Inflammatory macrophage treated with lipopolysaccharide for 4 hours (primary cell): ENCODE measurements at regions not wholly inside any gene's neighbourhood (a gene's known extent, or its start where the extent isn't known, plus 50 kb on each side); places are given as distances from the start of the nearest gene placed in this dataset.
"Not testable (repeated sequence)": the region's sequence is repeated elsewhere in the genome, so short reads cannot be mapped to it uniquely, and the experiment has no call there.

Source experiments
- DNase-seq: peaks from one replicate; pipeline ENCODE4 v3.0.0-alpha.2; 2020

DNA sequence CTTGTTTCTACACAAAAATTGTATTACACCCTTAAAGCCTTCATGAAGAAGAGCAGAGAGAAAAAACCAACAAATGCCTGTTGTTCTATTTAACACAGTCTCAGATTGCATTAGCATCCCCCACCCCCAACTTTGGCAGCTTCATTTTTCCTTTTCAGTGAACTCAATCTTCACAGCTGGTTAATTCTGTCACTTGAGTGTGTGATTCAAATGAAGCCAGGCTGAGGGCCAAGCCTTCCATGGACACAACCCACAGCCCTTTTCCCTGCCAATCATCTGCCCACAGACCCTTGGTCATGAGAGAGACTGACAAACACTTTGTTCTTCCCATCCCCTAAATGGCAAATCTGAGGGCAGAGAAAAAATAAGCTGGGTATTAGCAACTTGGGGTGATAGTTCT lies 217.5 kb upstream of the NMUR2 start:
- DNase-seq: no peak

DNA sequence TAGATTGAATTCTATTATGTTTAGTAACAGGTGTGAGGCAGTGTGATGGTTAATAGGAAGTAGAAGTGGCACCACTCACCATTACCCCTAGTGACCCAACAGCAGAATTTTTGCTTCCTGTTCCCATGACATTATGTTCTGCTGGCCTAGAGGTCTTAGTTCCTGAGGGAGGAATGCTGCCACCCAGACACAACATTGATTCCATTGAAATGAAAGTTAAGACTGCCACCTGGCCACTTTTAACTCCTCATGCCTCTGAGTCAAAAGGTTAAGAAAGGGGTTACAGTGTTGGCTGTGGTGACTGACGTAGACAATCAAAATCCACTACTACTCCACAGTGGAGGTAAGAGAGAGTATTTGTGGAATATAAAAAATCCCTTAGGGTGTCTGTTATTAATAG lies 218.9 kb upstream of the NMUR2 start:
- no peak for DNase-seq

DNA sequence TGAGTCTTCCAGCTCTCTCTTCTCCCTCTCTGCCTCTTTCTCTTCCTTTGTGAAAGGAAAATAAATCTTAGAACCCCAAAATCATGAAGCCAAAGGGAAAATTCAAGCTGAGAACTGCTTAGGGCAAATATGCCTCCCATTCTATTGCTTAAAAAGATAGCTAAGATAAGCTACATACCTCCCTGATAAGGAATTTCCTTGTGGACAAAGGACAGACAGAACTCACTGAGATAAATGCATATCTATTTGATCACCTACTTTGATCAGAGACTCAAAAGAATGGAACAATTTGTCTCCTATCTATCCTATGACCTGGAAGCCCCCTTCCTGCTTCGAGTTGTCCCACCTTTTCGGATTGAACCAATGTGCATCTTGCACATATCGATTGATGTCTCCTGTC lies 220.6 kb upstream of the NMUR2 start:
- no peak for DNase-seq

DNA sequence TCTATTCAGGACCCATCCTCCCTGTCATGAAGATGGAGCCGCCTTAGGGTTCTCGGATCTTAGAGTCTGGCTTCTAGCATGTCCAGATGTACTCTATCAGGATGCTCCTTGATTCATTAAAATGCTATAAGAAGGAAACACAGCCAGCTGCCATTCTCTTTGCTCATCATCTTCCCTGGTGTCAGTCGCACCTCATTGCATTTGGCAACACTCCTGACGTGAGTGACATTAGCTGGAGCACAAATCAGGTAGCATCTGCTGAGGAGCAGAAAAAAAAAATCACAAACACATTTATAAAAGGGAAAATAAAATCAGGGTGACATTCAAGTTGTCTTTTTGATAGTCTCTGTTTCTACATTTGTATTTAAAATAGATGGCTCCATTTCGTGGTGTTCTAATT lies 226.1 kb upstream of the NMUR2 start:
- no peak for DNase-seq

DNA sequence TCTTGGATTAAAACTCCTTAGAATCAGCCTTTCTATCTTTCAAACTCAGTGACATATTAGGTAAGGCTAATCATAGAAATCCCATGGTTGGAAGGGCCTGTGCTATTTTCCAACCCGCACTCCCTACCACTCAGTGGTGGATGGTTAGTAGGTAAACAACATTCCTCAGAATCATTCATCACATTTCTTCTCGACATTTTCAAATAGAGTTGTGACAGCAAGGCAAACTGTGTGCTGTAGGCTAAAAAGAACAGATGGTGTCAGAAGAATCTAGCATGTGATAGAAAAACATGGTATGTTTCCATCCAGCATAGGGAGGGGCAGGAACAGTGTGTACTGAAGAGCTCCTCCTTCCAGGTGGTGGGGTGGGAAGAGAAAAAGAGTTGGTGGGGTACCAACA lies 227.3 kb upstream of the NMUR2 start:
- DNase-seq: no peak

DNA sequence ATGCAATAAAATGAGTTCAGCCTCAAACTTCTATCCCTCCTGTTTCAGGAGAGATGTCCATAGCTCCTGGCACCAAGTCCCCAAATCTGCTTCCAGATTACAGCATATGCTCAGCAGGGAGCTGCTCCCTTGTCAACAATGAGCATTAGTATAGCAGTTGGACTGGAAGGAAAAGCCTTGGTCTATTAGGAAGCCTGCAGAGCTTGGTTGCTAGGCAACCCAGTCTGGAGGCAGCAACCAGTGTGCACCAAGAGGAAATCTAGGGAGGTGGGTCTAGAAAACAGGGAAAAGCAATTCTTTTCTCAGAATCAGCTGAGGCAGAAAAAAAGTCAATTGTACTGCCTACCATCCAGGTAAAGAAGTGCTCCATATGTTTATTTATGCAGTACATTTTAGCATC lies 229.5 kb upstream of the NMUR2 start:
- no peak for DNase-seq

DNA sequence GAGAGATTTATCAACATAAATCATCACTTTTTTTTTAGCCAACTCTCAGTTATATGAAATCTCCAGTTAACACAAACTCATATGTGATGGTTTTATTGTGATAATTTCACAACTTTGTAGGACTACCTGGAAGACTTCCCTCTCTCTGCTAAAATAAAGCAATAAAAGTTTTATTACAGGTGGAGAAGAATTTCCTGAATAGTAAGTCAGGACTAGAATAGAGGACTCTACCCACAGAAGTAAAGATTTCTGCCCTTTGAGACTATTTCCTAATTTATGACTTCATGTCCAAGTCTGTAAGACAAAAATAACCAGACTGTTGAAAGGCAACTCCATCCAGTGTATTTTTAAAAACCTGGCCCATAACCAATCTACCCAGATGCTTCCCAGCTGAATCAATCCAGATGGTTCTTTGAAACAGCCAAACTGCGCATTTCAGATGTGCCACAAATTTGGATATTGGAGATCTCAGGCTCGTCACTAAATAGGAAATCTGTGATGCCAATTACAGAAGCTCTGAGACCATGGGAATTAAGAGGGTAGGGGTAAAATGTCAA lies 234.0 kb upstream of the NMUR2 start:
- DNase-seq: no peak

DNA sequence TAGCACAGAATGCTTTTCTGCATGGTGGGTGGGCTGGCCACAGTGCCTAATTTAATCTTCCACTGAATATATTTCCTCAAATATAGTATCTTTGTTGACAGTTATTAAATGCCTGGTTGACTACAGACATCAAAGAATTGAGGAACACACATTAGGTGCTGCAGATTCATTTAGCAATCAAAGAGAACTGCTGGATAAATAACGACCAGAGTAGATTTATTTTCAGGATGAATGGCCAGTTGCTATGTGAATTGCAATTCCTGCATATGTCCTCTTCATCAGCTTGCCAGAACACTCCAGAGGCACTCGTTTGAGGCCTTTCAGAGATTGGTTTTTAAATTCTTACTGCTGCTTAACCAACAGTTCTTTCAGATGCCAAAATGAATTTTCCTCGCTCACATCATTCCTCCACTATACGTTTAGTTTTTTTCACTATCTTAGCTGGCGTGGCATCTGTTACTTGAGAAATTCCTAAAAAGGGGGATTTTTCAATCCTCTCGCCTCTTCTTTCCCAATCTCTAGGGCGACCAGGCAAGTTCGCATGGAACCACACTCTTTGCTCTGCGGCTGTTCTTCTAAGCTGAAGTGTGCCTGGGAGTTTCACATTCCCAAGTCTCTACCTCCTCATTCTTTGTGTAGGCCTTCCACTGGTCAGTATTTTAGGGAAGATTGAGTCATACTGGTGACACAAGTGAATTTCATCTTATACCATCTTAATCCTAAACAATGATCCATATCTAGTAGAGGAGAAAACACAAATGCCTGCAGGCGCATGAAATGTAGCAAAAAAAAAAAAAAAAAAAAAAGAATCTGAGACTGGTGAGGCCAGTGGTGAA lies 237.1 kb upstream of the NMUR2 start:
- no peak for DNase-seq

DNA sequence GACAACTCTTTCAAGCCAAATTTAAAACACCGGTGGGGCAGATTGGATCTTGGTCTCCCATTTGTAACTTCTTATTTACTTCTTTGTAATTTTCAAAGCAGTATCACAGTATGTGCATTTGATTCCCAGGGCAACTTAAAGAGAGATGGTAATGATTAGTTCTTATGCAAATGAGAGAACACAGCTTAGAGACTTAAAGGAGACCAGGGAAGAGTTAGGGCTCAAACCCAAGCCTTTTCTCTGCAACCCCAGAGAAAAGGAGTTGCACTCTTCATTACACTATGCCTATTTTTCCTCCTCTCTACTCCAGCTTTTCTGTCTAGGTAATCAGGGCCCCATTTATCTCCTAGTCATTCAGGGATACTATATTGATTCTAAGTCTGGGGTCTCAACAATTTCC lies 237.8 kb upstream of the NMUR2 start:
- DNase-seq: no peak

DNA sequence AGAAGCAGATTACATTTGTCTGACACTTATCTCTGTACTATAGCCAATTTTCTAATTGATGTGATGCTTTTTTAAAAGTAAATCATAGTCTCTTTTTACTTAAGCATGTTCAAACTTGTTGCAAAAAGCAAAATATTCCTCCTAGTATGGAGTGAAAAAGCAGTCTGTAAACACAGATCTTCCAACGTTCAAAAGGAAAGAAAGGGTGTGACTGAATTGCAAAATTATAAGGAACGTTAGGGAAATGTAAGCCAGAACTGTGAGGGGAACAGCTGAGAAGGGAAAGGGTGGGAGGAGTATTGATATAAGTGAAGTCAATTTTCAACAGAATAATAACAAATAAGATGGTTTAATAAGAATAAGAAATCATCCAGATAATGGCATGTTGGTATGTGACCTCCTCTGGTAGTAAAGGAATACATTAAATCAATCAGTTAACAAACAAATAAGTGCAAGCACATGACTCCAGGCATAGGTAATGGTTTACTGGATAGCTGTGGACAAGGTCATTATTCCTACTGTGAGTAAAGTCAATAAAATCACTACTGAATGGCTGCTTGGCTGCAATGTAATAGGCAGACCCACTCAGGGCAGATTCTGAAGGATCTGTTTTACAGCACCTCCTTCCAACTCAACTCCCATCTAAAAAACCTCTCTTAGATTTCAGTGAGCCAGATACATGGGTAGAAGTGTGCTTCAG lies 239.1 kb upstream of the NMUR2 start:
- DNase-seq: no peak

DNA sequence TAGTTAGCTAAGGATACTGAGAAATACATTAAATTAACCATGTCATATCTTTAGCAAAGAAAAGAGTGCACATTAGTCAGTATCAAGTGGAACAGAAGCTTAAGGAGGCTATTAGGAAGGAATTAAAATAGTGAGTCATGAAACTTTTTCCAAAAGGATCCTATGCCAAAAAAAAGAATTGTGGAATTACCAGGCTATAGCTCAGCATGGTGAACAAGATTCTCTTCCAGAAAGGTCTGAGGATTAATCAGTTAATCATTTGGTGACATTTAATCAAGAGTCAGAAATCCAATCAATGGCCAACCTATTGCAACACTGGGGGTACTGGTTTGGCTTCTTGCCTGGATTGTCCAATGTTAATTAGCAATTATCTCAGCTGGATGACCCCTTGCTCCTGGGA lies 244.5 kb upstream of the NMUR2 start:
- no peak for DNase-seq

DNA sequence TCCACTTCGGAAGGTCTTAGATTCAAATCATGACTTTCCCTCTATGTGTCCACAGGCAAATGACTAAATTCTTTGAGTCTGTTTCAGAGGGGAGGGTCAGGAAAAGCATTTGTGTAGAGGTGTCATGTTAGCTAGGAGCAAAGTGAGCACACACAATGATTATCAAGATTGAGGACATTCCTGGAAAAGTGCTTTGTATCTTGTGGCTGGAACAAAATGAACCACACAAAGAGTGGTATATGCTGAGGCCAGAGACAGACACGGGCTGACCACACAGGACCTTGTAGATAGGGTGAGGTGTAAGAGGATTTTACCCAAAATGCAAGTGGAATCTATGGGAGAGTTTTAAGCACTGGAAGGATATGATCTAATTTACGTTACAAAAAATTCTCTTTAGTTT lies 245.3 kb upstream of the NMUR2 start:
- no peak for DNase-seq

DNA sequence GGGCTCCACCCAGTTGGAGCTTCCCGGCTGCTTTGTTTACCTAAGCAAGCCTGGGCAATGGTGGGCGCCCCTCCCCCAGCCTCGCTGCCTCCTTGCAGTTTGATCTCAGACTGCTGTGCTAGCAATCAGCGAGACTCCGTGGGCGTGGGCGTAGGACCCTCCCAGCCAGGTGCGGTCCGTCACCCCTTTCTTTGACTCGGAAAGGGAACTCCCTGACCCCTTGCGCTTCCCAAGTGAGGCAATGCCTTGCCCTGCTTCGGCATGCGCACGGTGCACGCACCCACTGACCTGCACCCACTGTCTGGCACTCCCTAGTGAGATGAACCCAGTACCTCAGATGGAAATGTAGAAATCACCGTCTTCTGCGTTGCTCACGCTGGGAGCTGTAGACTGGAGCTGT lies 254.4 kb upstream of the NMUR2 start:
- not testable (repeated sequence) for DNase-seq

DNA sequence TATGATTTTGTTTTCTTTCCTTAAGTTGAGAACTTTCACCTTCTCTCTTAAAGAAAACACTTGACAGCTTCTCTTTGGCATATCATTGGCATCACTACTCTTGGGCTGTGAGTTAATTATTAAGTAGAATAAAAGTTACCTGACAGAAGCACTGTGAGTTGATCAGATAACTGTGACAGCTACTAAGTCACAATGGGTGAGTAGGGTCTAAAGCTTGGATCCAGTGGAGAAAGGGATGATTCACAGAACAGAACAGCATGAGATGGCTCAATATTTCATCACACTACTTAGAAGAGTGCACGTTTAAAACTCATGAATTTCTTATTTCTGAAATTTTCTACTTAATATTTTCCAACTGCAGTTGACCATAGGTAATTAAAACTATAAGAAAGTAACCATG lies 268.5 kb upstream of the NMUR2 start:
- DNase-seq: no peak

DNA sequence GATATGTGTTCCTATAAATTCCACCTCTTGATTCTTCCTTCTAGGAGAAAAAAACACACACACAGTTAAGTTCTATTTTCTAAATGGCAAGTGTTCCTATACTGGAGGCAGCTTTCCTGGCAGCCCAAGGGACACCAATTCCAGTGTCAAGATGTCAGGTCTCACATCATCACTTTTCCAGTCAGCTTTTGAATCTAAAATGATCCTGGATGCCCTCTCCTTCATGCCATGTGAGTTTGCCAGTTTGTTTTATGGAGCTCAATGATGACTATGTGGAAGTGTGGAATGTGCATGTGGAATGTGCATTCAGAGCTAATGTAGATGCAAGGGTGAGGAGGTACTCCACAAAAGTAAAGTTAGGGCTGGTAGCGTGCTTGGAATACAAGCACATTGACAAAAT lies 269.3 kb upstream of the NMUR2 start:
- no peak for DNase-seq

DNA sequence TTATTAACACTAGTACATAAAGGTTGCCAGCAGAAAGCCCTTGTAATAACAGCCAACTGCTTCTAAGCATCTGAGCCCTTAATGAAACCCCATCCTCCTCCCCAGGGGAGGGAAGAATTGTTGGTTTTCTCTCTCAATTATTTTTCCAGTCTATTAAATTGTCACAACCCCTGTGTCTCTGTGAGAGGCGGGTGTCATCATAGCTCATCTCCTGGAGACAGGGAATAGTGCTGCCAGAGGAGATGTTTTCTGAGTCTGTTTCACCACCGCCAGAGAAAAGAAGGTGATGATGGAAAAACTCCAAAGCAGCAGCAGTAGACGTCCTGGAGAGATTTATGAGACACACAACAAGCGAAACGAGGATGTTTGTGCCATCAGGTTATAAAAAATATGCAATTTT lies 271.1 kb upstream of the NMUR2 start:
- DNase-seq: no peak

DNA sequence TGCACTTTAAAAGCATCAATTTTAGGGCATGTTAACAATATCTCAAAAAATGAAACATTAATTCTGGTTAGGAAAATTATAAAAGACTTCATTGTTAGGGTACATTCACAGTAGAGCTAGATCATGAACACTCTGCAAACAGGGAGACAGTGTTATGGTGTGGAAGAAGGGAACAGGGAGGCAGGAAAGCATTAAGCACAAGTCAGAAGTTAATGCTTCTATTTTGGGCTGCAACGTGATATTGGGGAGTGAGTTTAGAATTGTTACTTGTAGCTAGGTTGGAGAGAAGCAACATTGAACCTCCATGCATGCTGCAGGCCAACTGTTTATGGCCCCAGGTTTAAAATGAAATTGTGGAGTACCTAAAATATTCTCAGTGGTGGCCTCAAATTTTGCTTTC lies 278.1 kb upstream of the NMUR2 start:
- no peak for DNase-seq

DNA sequence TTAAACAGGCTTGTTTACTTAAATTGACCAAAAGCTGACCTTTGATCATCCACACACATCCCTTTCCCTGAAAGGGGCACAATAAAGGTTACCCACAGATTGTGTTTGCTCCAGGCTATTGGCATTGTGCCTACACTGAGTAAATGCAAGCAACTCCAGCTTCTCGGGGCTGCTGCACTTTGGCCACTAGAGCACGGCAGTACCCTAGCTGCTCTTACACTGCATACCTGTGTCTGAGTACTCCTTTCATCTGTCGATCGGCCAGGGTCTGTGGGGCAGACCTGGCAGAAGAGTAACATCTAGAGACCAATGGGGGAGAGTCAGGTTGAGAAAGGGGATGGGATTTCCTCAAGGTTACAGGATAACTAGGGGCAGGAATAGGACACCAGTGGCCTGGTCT lies 281.9 kb upstream of the NMUR2 start:
- no peak for DNase-seq

DNA sequence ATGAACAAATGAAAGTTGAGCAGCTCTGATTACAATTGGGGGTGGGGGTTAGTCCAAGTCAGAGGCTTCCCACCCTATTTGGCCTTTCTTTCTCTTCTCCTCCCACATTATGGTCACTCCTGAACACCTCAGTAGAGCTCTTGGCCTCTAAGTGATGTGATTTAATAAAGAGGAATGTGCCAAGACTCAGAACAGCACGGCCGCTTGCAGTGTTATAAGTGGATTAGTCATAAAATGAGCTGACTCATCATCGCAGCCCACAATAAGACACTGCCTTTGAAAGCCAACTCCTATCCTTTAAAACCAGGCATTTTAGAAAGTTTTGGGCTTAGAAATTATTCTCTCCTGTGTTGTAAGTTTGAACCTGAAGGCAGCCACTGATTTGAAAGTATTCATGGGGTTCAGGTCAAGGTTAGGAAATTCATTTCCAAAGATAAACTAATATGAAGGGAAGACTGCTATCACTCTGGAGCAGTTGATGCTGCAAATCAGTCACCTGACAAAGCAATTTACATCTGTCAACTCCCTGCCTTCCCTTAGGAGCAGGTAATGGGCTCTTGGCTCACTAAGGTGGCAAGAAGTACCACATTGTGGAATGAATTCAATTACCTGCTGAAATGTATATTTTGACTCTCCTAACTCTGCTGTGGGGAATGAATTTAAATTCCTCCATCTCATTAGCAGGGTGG lies 283.6 kb upstream of the NMUR2 start:
- no peak for DNase-seq

DNA sequence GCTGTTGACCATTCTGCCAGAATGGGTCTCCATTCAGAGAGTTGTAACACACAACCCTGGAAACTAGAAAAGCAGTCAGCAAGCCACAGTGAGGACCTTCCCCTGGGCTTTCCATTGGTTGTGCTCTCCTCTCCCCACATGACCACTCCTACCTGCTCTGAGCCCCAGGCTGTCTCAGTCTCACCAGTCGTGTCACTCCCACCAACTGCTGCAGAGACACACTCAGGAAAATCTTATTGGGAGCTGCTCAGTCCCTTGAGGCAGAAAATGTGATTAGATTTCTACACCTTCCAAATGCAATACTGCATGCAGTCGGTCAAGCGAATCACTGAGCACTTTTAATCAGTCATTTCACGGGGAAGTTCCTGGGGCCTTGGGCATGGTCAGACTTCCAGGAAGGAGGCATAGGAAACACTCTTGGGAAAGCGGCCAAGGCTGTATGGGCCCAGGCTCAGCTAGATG lies 284.2 kb upstream of the NMUR2 start:
- no peak for DNase-seq

DNA sequence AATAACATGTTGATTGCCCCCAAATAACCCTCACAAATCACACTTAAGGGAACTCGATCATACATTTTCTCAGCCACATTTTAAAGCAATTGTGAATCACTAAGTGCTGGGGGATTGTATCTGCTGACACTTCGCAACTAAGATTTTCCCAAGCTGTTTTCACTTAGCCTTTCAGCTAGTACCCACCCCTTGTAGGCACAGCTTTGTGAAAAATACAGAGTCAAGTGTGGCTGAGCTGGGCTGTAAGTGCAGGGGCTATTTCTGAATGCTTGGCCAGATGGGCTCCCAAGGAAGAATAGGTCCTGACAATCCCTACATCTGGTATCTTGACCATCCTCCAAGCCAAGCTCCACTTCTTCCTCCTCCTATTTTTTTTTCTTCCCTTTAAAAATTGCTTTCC lies 289.2 kb upstream of the NMUR2 start:
- no peak for DNase-seq

DNA sequence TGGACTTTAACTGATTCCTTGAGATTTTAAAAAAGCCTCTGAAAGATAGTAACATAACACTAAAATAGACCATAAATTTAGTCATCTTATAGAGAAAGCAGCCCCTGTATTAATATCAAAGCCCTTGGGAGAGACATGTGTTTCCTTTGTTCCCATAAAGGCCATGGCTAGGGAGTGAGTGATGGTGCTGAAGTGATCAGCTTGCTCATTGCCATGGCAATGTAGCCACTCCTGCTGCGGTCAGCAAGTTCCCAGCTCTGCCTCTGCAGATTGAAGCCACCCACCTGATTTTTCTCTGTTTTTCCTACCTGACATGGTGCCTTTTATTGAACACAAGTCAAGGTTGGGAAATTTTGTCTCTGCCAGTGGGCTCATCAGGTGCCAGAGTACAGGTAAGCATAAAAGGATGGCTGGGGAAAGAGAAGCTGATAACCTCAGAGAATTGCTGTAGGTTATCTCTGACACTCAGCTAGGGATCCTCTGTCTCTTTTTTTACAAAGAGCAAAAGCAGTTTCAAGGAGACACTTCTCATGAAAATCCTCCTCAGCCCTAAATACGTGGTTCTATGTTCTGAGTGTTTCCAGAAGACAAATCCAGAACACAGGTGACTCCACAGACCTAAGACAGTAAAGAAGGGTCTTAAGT lies 296.3 kb upstream of the NMUR2 start:
- DNase-seq: no peak

DNA sequence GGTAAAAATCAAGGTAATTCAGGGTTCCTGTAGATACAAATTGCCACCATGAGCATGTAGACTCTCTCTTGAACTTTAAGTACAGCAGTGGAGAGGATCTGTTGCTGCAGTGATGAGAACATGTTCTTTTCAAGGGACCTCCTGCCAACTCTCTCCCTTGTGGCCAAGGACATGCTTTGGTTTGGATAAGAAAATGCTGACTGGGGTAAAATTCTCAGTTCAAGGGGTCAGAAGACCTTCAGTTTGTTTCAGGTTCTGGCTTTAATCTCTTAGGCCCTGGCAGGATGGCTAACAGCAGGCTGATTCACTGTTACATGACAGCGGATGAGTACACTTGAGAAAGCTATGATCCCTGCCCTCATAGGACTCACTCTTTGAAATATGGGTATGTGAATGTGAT lies 299.2 kb upstream of the NMUR2 start:
- no peak for DNase-seq
